ENCODE measurements at regions not wholly inside any gene's neighbourhood (a gene's known extent, or its start where the extent isn't known, plus 50 kb on each side); places are given as distances from the start of the nearest gene placed in this dataset.
"Not testable (repeated sequence)": the region's sequence is repeated elsewhere in the genome, so short reads cannot be mapped to it uniquely, and the experiment has no call there.

GRCh38 chr6:154624038-154624599 lies 109.1 kb upstream of the SCAF8 start:
- Histone ChIP-seq H3K9me1 (replicated peaks; ENCODE audit: control insufficient read depth, extremely low read depth, insufficient read depth, low read length) (no peaks in the 10 kb centered on the region), H3K27ac (ENCODE audit: insufficient read depth, low read depth, low read length) (no peak overlapping the region), H3K9ac (replicated peaks; ENCODE audit: extremely low read depth, insufficient read depth, low read length) (no peak overlapping the region), H3K27me3 (ENCODE audit: control insufficient read depth in 2 of 2, insufficient read depth in 2 of 2, low read length in 2 of 2) (no peaks in the 10 kb centered on the region), H3K79me2 (ENCODE audit: control insufficient read depth, insufficient read depth, low read length) (no peaks in the 10 kb centered on the region), H2AFZ (ENCODE audit: low read depth, low read length) (no peak overlapping the region), H3K4me3 (replicated peaks in 1 of 3; ENCODE audit: insufficient read depth in 1 of 3, low read depth in 1 of 3, low read length in 3 of 3) (no peak overlapping the region), H3K9me3 (replicated peaks; ENCODE audit: control insufficient read depth, insufficient read depth, low read length) (no peaks in the 10 kb centered on the region), H3K4me2 (ENCODE audit: insufficient read depth, low read length) (no peak overlapping the region), H3K4me1 (ENCODE audit: control insufficient read depth, extremely low read depth, insufficient read depth, low read length) (no peaks in the 10 kb centered on the region), H4K20me1 (replicated peaks; ENCODE audit: control insufficient read depth, extremely low read depth, insufficient read depth, low read length) (no peaks in the 10 kb centered on the region), H3K36me3 (ENCODE audit: control insufficient read depth in 2 of 2, extremely low read depth in 1 of 2, insufficient read depth in 2 of 2, low read length in 2 of 2) (no peaks in the 10 kb centered on the region)
- intact Hi-C loops (cut with micrococcal nuclease) (no loop called here), dilution Hi-C loops (cut with MboI; ENCODE audit: extremely low pct_ligation_motif_present, low sequenced_read_pairs) (no loop called here)
- BruUV-seq (replicated peaks): no TSS peak
- TF ChIP-seq MAX (IDR thresholded peaks at IDR 0.05; ENCODE audit: insufficient read depth, insufficient read length) (no peak), GATA2 (IDR thresholded peaks at IDR 0.05; ENCODE audit: insufficient read depth, insufficient read length, low read depth, low read length) (no peak), JUN (IDR thresholded peaks at IDR 0.05; ENCODE audit: borderline replicate concordance, insufficient read depth, insufficient read length, low read depth) (no peak), EZH2 (IDR thresholded peaks at IDR 0.05; ENCODE audit: borderline replicate concordance, low read depth, low read length, severe bottlenecking) (no peak), CTCF (IDR thresholded peaks at IDR 0.05; ENCODE audit: extremely low read depth in 1 of 2, insufficient read depth in 1 of 2, low read depth in 1 of 2, low read length in 2 of 2) (no peak), MYC (IDR thresholded peaks at IDR 0.05; ENCODE audit: low read depth, low read length) (no peak)
- DNase-seq (ENCODE audit: low read depth, low spot score): no peak
- ChIA-PET CTCF (interaction anchor here (0.7 kb wide), 2 partner anchors 72 to 440 kb away, joined by 3 read pairs; no protein-coding TSS in a partner anchor), POLR2A (no interaction called here)
- FAIRE-seq: no peak

GRCh38 chr6:154624727-154625126 lies 108.5 kb upstream of the SCAF8 start:
- H3K36me3 ChIP-seq (ENCODE audit: control insufficient read depth in 2 of 2, extremely low read depth in 1 of 2, insufficient read depth in 2 of 2, low read length in 2 of 2); intact Hi-C loops (cut with micrococcal nuclease); H2AFZ ChIP-seq (ENCODE audit: low read depth, low read length); FAIRE-seq; H3K9ac ChIP-seq (replicated peaks; ENCODE audit: extremely low read depth, insufficient read depth, low read length); dilution Hi-C loops (cut with MboI; ENCODE audit: extremely low pct_ligation_motif_present, low sequenced_read_pairs); DNase-seq (ENCODE audit: low read depth, low spot score); H3K79me2 ChIP-seq (ENCODE audit: control insufficient read depth, insufficient read depth, low read length); H4K20me1 ChIP-seq (replicated peaks; ENCODE audit: control insufficient read depth, extremely low read depth, insufficient read depth, low read length); H3K4me3 ChIP-seq (replicated peaks in 1 of 3; ENCODE audit: insufficient read depth in 1 of 3, low read depth in 1 of 3, low read length in 3 of 3); H3K9me1 ChIP-seq (replicated peaks; ENCODE audit: control insufficient read depth, extremely low read depth, insufficient read depth, low read length); POLR2A ChIA-PET; H3K27ac ChIP-seq (ENCODE audit: insufficient read depth, low read depth, low read length); H3K9me3 ChIP-seq (replicated peaks; ENCODE audit: control insufficient read depth, insufficient read depth, low read length); BruUV-seq (replicated peaks); H3K27me3 ChIP-seq (ENCODE audit: control insufficient read depth in 2 of 2, insufficient read depth in 2 of 2, low read length in 2 of 2); H3K4me2 ChIP-seq (ENCODE audit: insufficient read depth, low read length); H3K4me1 ChIP-seq (ENCODE audit: control insufficient read depth, extremely low read depth, insufficient read depth, low read length): not testable (repeated sequence)
- CTCF ChIA-PET: interaction anchor here (0.5 to 1.0 kb wide), 3 partner anchors 29 to 912 kb away, joined by 3 to 4 read pairs (median 3); no protein-coding TSS in a partner anchor

Data from endothelial cell of umbilical vein (primary cell).